ENCODE measurements at regions not wholly inside any gene's neighbourhood (a gene's known extent, or its start where the extent isn't known, plus 50 kb on each side); places are given as distances from the start of the nearest gene placed in this dataset.

DNA sequence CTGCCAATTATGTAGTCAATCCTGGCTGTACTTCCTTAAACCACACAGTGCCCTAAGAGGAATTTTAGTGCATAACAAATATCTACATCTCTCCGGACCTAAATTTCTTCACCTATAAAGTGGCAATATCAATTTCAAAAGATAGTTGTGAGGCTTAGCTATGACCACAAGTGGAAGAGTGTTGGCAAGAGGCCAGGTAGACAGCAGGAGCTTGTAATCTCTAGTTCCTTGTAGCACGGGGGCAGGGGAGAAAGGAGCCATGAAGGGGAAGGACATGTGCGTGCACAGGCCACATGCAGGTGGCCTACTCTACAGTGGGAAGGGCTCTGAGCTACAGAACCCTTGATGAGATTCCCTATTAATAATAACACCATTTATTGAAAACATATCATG is 269.7 kb downstream of the ABHD5 start:
- TF ChIP-seq, protein P1, sequence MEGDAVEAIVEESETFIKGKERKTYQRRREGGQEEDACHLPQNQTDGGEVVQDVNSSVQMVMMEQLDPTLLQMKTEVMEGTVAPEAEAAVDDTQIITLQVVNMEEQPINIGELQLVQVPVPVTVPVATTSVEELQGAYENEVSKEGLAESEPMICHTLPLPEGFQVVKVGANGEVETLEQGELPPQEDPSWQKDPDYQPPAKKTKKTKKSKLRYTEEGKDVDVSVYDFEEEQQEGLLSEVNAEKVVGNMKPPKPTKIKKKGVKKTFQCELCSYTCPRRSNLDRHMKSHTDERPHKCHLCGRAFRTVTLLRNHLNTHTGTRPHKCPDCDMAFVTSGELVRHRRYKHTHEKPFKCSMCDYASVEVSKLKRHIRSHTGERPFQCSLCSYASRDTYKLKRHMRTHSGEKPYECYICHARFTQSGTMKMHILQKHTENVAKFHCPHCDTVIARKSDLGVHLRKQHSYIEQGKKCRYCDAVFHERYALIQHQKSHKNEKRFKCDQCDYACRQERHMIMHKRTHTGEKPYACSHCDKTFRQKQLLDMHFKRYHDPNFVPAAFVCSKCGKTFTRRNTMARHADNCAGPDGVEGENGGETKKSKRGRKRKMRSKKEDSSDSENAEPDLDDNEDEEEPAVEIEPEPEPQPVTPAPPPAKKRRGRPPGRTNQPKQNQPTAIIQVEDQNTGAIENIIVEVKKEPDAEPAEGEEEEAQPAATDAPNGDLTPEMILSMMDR (IDR thresholded peaks at IDR 0.05; ENCODE audit: extremely low read depth, insufficient read depth, missing control alignments) = no peak
- in situ Hi-C loops (cut with MboI; ENCODE audit: low pct_unique_long_range_greater_than_20kb, low sequenced_read_pairs, unreplicated experiment) = no loop called here
- no peak for DNase-seq (ENCODE audit: low spot score)

DNA sequence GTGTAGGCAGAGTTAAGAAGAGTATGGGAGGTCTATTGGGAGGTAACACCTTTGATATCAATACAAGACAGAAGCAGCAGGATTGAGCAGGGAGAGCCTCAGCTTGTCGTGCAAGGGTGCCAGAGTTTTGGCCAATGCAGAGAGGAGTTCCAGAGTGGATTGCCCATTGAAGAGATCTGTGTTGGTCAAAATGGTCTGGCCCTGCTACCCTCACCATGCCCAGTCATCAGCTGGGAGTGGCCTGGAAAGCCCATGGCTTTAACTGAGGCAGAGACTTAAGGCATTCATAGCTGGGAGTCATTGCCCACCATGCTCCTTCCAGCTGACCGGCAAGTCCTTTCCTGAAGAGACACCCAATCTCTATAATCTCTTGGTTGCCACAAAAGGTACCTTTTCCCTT is 271.3 kb downstream of the ABHD5 start:
- in situ Hi-C loops (cut with MboI; ENCODE audit: low pct_unique_long_range_greater_than_20kb, low sequenced_read_pairs, unreplicated experiment) = no loop called here
- DNase-seq (ENCODE audit: low spot score) = no peak
- TF ChIP-seq, protein P1 (IDR thresholded peaks at IDR 0.05; ENCODE audit: extremely low read depth, insufficient read depth, missing control alignments) = no peak

DNA sequence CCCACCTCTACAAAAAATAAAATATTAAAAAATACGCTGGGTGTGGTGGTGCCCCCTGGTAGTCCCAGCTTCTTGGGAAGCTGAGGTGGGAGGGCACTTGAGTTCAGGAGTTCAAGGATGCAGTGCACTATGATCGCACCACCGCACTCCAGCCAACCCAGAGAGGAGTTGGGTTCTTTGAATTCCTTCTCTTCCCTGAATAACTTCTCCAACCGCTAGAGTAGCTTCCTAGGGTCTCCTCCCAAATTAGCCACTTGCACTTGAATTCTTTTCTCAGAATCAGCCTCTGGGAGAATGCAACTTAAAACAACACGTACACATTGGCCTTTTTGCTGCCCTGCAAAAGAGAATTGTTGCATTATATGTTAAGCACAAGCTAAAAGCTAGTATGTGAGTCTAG is 272.5 kb downstream of the ABHD5 start:
- in situ Hi-C loops (cut with MboI; ENCODE audit: low pct_unique_long_range_greater_than_20kb, low sequenced_read_pairs, unreplicated experiment) = no loop called here
- TF ChIP-seq, protein P1 (IDR thresholded peaks at IDR 0.05; ENCODE audit: extremely low read depth, insufficient read depth, missing control alignments) = no peak

DNA sequence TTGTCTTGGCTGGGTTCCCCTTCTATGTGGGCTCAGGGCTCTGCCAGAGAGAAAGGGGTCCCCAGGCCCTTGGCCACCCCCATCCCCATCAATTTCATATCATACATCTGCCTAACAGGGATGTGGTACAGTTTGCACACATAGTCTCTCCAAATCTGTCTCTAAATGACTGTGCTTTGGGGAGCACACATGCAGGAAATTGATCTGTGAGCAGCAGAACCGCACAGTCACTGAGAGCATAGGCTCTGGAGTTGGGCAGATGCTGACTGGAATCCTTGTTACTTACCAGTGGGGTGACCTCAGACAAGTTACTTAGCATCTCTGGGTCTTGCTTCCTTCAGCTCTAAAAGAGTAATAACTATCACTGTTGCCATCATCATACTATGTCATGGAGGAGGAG is 273.9 kb downstream of the ABHD5 start:
- TF ChIP-seq, protein P1 (IDR thresholded peaks at IDR 0.05; ENCODE audit: extremely low read depth, insufficient read depth, missing control alignments) = no peak
- in situ Hi-C loops (cut with MboI; ENCODE audit: low pct_unique_long_range_greater_than_20kb, low sequenced_read_pairs, unreplicated experiment) = no loop called here

More for the DNA sequence above, 272.5 kb downstream of the ABHD5 start:
- DNase-seq (ENCODE audit: low spot score) = no peak

DNA sequence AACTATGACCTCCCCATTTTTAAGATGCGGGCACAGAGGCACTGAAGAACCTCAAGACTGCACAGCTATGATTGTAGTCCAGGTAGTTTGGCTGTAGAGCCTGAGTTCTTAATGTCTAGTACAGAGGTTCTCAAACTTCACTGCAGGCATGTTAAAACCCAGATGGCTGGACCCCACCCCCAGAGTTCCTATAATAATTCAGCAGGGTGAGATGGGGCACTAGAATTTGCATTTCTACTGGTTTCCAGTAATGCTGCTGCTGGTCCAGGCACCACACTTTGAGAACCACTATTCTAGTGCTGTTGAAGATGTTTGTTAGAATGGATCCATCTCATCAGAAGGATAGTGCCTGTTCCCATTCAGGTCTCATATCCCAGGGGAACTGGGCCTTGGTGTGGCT is 274.9 kb downstream of the ABHD5 start:
- DNase-seq (ENCODE audit: low spot score) = no peak
- TF ChIP-seq, protein P1 (IDR thresholded peaks at IDR 0.05; ENCODE audit: extremely low read depth, insufficient read depth, missing control alignments) = no peak
- in situ Hi-C loops (cut with MboI; ENCODE audit: low pct_unique_long_range_greater_than_20kb, low sequenced_read_pairs, unreplicated experiment) = no loop called here

More for the DNA sequence above, 273.9 kb downstream of the ABHD5 start:
- DNase-seq (ENCODE audit: low spot score) = no peak

DNA sequence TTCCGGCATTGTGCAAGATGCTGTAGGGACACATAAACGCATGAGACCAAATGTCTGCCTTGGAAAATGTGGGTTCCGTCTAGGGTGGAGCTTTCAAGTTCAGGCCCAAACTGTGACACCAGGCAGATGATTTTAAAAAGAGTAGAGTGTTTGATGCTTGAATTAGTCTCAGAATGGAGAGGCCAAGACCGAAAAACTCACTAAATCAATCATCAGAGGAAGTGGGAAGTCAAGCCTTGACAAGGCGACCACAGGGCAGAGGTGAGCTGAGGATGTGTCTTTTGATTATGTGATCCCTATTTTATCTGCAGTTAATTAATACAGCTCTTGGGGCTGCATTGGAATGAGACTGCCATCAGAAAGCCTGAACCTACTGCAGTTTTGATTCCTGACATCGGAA is 275.4 kb downstream of the ABHD5 start:
- in situ Hi-C loops (cut with MboI; ENCODE audit: low pct_unique_long_range_greater_than_20kb, low sequenced_read_pairs, unreplicated experiment) = no loop called here
- no peak for DNase-seq (ENCODE audit: low spot score)
- TF ChIP-seq, protein P1 (IDR thresholded peaks at IDR 0.05; ENCODE audit: extremely low read depth, insufficient read depth, missing control alignments) = no peak

DNA sequence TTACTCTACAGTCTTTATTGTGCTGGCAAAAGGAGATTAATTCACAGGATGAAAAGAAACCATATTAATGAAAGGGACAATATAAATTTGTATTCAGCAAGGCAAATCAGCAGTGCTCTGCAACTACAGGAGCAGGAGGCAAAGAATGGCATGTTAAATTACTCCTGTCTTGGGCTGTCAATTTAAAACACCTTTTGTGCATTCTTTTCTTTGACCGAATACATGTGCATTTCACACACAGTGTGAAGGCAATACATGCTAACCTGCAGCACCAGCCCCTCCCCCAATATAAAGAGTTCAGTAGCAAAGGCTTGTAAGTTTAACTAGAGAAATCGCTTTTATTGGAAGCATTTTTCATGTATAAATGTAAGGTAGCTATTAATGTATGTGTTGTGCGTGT is 275.2 kb upstream of the TOPAZ1 start:
- in situ Hi-C loops (cut with MboI; ENCODE audit: low pct_unique_long_range_greater_than_20kb, low sequenced_read_pairs, unreplicated experiment) = no loop called here

More for the DNA sequence above, 275.2 kb upstream of the TOPAZ1 start:
- no peak for DNase-seq (ENCODE audit: low spot score)
- TF ChIP-seq, protein P1 (IDR thresholded peaks at IDR 0.05; ENCODE audit: extremely low read depth, insufficient read depth, missing control alignments) = no peak
